ENCODE measurements at regions not wholly inside any gene's neighbourhood (a gene's known extent, or its start where the extent isn't known, plus 50 kb on each side); places are given as distances from the start of the nearest gene placed in this dataset.

GRCh38 chr18:27695052-27695451, 481.9 kb downstream of the CDH2 start:
- CTCF ChIA-PET: no interaction called here
- no peaks in the 10 kb centered on the region for H3K9me3 ChIP-seq (ENCODE audit: control insufficient read depth in 1 of 2, insufficient read depth in 1 of 2, low read depth in 1 of 2, low read length in 2 of 2)
- no peak overlapping the region for H3K4me2 ChIP-seq (ENCODE audit: low read length)
- H3K36me3 ChIP-seq (ENCODE audit: control insufficient read depth in 1 of 2, insufficient read depth in 2 of 2, low read length in 2 of 2): no peaks in the 10 kb centered on the region
- no peaks in the 10 kb centered on the region for H4K20me1 ChIP-seq (ENCODE audit: insufficient read depth)
- no peak overlapping the region for H3K27ac ChIP-seq (ENCODE audit: low read depth, low read length)
- DNase-seq (ENCODE audit: low read depth, low spot score) (no peak), ATAC-seq (no peak)
- no peaks in the 10 kb centered on the region for H3K79me2 ChIP-seq (ENCODE audit: insufficient read depth, low read length)
- no peak overlapping the region for H2AFZ ChIP-seq (ENCODE audit: low read depth, low read length, poor library complexity, severe bottlenecking)
- TF ChIP-seq SRF (IDR thresholded peaks at IDR 0.05; ENCODE audit: low read depth) (no peak), YY1 (IDR thresholded peaks at IDR 0.05; ENCODE audit: extremely low read depth, insufficient replicate concordance, low read depth, low read length) (no peak), ATF3 (IDR thresholded peaks at IDR 0.05) (no peak), CTCF (IDR thresholded peaks at IDR 0.05 in 2 of 3, conservative IDR thresholded peaks at IDR 0.05 in 1 of 3; ENCODE audit: borderline replicate concordance in 1 of 3, insufficient read depth in 1 of 3, low read depth in 2 of 3, low read length in 2 of 3) (no peak), CEBPB (IDR thresholded peaks at IDR 0.05; ENCODE audit: low read depth) (no peak), JUND (IDR thresholded peaks at IDR 0.05) (no peak), ZFX (IDR thresholded peaks at IDR 0.05) (no peak), REST (IDR thresholded peaks at IDR 0.05; ENCODE audit: low read depth) (no peak), CBX3 (IDR thresholded peaks at IDR 0.05; ENCODE audit: low read depth) (no peak), EGR1 (IDR thresholded peaks at IDR 0.05; ENCODE audit: low read depth) (no peak), ZBTB33 (IDR thresholded peaks at IDR 0.05; ENCODE audit: extremely low read depth, insufficient replicate concordance, low read length) (no peak), EZH2phosphoT487 (IDR thresholded peaks at IDR 0.05; ENCODE audit: borderline replicate concordance) (no peak), POLR2AphosphoS5 (IDR thresholded peaks at IDR 0.05; ENCODE audit: low read depth, low read length) (no peak), EZH2 (IDR thresholded peaks at IDR 0.05) (no peak), TCF7L2 (IDR thresholded peaks at IDR 0.05; ENCODE audit: borderline replicate concordance, extremely low read depth, insufficient read depth, insufficient read length) (no peak), ELF1 (IDR thresholded peaks at IDR 0.05; ENCODE audit: borderline replicate concordance, low read depth) (no peak), SIN3A (IDR thresholded peaks at IDR 0.05; ENCODE audit: low read depth) (no peak), MAX (IDR thresholded peaks at IDR 0.05) (no peak), RAD21 (IDR thresholded peaks at IDR 0.05; ENCODE audit: low read depth) (no peak)
- no peak overlapping the region for H3K4me3 ChIP-seq (replicated peaks in 1 of 2; ENCODE audit: low read depth in 1 of 2, low read length in 2 of 2)
- RAD21 ChIA-PET (ENCODE audit: low non-redundant PET in 1 of 2, low total read pairs in 2 of 2, uncharacterized antibody in 2 of 2, unreplicated experiment in 2 of 2): no interaction called here
- no peaks in the 10 kb centered on the region for H3K9me2 ChIP-seq (ENCODE audit: insufficient read depth)
- BruUV-seq (replicated peaks): no TSS peak
- no peak overlapping the region for H3K9ac ChIP-seq (ENCODE audit: low read length)
- no peaks in the 10 kb centered on the region for H3K27me3 ChIP-seq (ENCODE audit: insufficient read depth, low read length)
- no peaks in the 10 kb centered on the region for H3K4me1 ChIP-seq (ENCODE audit: control insufficient read depth in 1 of 2, insufficient read depth in 2 of 2, low read length in 2 of 2)
- intact Hi-C loops (cut with micrococcal nuclease): no loop called here
- POLR2A ChIA-PET: no interaction called here

Measured in HCT116 (cell line).